ENCODE measurements at regions not wholly inside any gene's neighbourhood (a gene's known extent, or its start where the extent isn't known, plus 50 kb on each side); places are given as distances from the start of the nearest gene placed in this dataset.
A peak's percentile ranks its signal among the peaks of the same experiment; 100 is the strongest.

- DNase-seq (ENCODE audit: extremely low spot score, unreplicated experiment) = peak; percentile 32
- H3K27ac Mint-ChIP-seq (ENCODE audit: unreplicated experiment) = no peak overlapping the region
- peaks cover 18% of the 10 kb centered on the region for H3K27me3 Mint-ChIP-seq (ENCODE audit: unreplicated experiment)
- H3K36me3 Mint-ChIP-seq (ENCODE audit: unreplicated experiment) = no peaks in the 10 kb centered on the region
- no peak overlapping the region for H3K4me3 Mint-ChIP-seq (ENCODE audit: unreplicated experiment)
- H3K9me3 Mint-ChIP-seq (ENCODE audit: unreplicated experiment) = no peaks in the 10 kb centered on the region
- TF ChIP-seq CTCF (IDR thresholded peaks at IDR 0.05) = no peak
- H3K4me1 Mint-ChIP-seq (ENCODE audit: unreplicated experiment) = no peaks in the 10 kb centered on the region
Measured at GRCh38 chr6:1251198-1252155, 60.4 kb upstream of the FOXQ1 start.

GRCh38 chr6:1250489-1251197, 61.3 kb upstream of the FOXQ1 start:
- peak; percentile 59 for DNase-seq (ENCODE audit: extremely low spot score, unreplicated experiment)
- no peak overlapping the region for H3K4me3 Mint-ChIP-seq (ENCODE audit: unreplicated experiment)
- no peak for TF ChIP-seq CTCF (IDR thresholded peaks at IDR 0.05)
- no peaks in the 10 kb centered on the region for H3K4me1 Mint-ChIP-seq (ENCODE audit: unreplicated experiment)
- H3K27ac Mint-ChIP-seq (ENCODE audit: unreplicated experiment) = no peak overlapping the region
- H3K9me3 Mint-ChIP-seq (ENCODE audit: unreplicated experiment) = no peaks in the 10 kb centered on the region
- no peaks in the 10 kb centered on the region for H3K36me3 Mint-ChIP-seq (ENCODE audit: unreplicated experiment)
- H3K27me3 Mint-ChIP-seq (ENCODE audit: unreplicated experiment) = peaks cover 18% of the 10 kb centered on the region

GRCh38 chr6:1247894-1248293, 64.0 kb upstream of the FOXQ1 start:
- Mint-ChIP-seq H3K4me3 (ENCODE audit: unreplicated experiment) (no peak overlapping the region), H3K27ac (ENCODE audit: unreplicated experiment) (no peak overlapping the region), H3K4me1 (ENCODE audit: unreplicated experiment) (no peaks in the 10 kb centered on the region)

GRCh38 chr6:1247056-1247455, 64.8 kb upstream of the FOXQ1 start:
- Mint-ChIP-seq H3K36me3 (ENCODE audit: unreplicated experiment) (no peaks in the 10 kb centered on the region), H3K27ac (ENCODE audit: unreplicated experiment) (no peak overlapping the region), H3K9me3 (ENCODE audit: unreplicated experiment) (no peaks in the 10 kb centered on the region), H3K4me1 (ENCODE audit: unreplicated experiment) (no peaks in the 10 kb centered on the region), H3K27me3 (ENCODE audit: unreplicated experiment) (peaks cover 18% of the 10 kb centered on the region), H3K4me3 (ENCODE audit: unreplicated experiment) (no peak overlapping the region)
- TF ChIP-seq CTCF (IDR thresholded peaks at IDR 0.05) = no peak
- DNase-seq (ENCODE audit: extremely low spot score, unreplicated experiment) = no peak

More at GRCh38 chr6:1247894-1248293, 64.0 kb upstream of the FOXQ1 start:
- Mint-ChIP-seq H3K9me3 (ENCODE audit: unreplicated experiment) (no peaks in the 10 kb centered on the region), H3K36me3 (ENCODE audit: unreplicated experiment) (no peaks in the 10 kb centered on the region), H3K27me3 (ENCODE audit: unreplicated experiment) (peaks cover 18% of the 10 kb centered on the region)
- no peak for TF ChIP-seq CTCF (IDR thresholded peaks at IDR 0.05)
- DNase-seq (ENCODE audit: extremely low spot score, unreplicated experiment) = no peak

- no peak for DNase-seq (ENCODE audit: extremely low spot score, unreplicated experiment)
- no peak for TF ChIP-seq CTCF (IDR thresholded peaks at IDR 0.05)
- H3K36me3 Mint-ChIP-seq (ENCODE audit: unreplicated experiment) = no peaks in the 10 kb centered on the region
- H3K27me3 Mint-ChIP-seq (ENCODE audit: unreplicated experiment) = peaks cover 13% of the 10 kb centered on the region
- H3K4me3 Mint-ChIP-seq (ENCODE audit: unreplicated experiment) = no peak overlapping the region
- H3K27ac Mint-ChIP-seq (ENCODE audit: unreplicated experiment) = no peak overlapping the region
- H3K9me3 Mint-ChIP-seq (ENCODE audit: unreplicated experiment) = no peaks in the 10 kb centered on the region
- H3K4me1 Mint-ChIP-seq (ENCODE audit: unreplicated experiment) = no peaks in the 10 kb centered on the region
Measured at GRCh38 chr6:1244941-1245340, 67.0 kb upstream of the FOXQ1 start.

Data from osteocyte (in vitro differentiated cells).